B cell (primary cell): ENCODE measurements at regions not wholly inside any gene's neighbourhood (a gene's known extent, or its start where the extent isn't known, plus 50 kb on each side); places are given as distances from the start of the nearest gene placed in this dataset.

ENCODE experiments used
- ATAC-seq: fragments of 200-7000 bp; cut with Tn5 transposase; one replicate; pipeline ENCODE4 v1.10.0; 2021; ENCODE audit warnings: low read depth, mild to moderate bottlenecking, moderate number of reproducible peaks, moderate library complexity
- CTCF ChIA-PET: fragments of 350-600 bp; sonication (Branson Sonifier 250); formaldehyde crosslinking; loops from one replicate; lab custom pipeline; 2021; ENCODE audit warnings: antibody characterized with exemption, inconsistent platforms; lab: Charles Lee
- POLR2A ChIA-PET: fragments of 350-600 bp; sonication (Branson Sonifier 250); formaldehyde crosslinking; loops from one replicate; lab custom pipeline; 2021; ENCODE audit warnings: antibody characterized with exemption; lab: Charles Lee
- DNase-seq: peaks from one replicate; pipeline ENCODE4 v3.0.0; 2013
- H2AFZ ChIP-seq: 2 replicates; pipeline ENCODE4 v1.6.1; 2012; ENCODE audit warnings: mild to moderate bottlenecking, low read depth, low read length; ENCODE audit not compliant: insufficient read depth, poor library complexity, severe bottlenecking
- H3K27ac ChIP-seq, 2 donors: 1 replicate in 1 of 2; 2 replicates in 1 of 2; pipeline ENCODE4 v1.5.1; 2012 to 2013; ENCODE audit warnings: low read length in 2 of 2, mild to moderate bottlenecking in 2 of 2, moderate library complexity in 1 of 2
- H3K27me3 ChIP-seq, 4 experiments: fragments of 200-600 bp in 1 of 4; sonication (generic) in 1 of 4; replicated peaks in 1 of 4; 1 replicate in 2 of 4; 2 replicates in 2 of 4; pipeline versions ENCODE4 v1.6.1 to v1.7.0; 2013 to 2016; ENCODE audit warnings: low read length in 3 of 4, mild to moderate bottlenecking in 2 of 4, mixed read lengths in 1 of 4, moderate library complexity in 1 of 4; ENCODE audit not compliant: insufficient read depth in 4 of 4, control insufficient read depth in 3 of 4; ENCODE audit errors: control extremely low read depth in 1 of 4
- H3K36me3 ChIP-seq, 2 experiments: replicated peaks in 1 of 2; 1 replicate in 1 of 2; 2 replicates in 1 of 2; pipeline versions ENCODE4 v1.6.1 to v1.7.1; 2013; ENCODE audit warnings: low read length in 1 of 2; ENCODE audit not compliant: insufficient read depth in 2 of 2, control insufficient read depth in 1 of 2; ENCODE audit errors: control extremely low read depth in 1 of 2, extremely low read depth in 1 of 2
- H3K4me1 ChIP-seq, 2 donors: fragments of 200-600 bp in 1 of 2; sonication (generic) in 1 of 2; 1 replicate in 1 of 2; 2 replicates in 1 of 2; pipeline versions ENCODE4 v1.5.1 to v1.6.1; 2013 to 2017; ENCODE audit warnings: low read length in 2 of 2; ENCODE audit not compliant: control insufficient read depth in 2 of 2, insufficient read depth in 2 of 2
- H3K4me2 ChIP-seq: replicated peaks from 2 replicates; pipeline ENCODE3; 2012; ENCODE audit warnings: mild to moderate bottlenecking, low read depth, low read length; ENCODE audit not compliant: poor library complexity, severe bottlenecking
- H3K4me3 ChIP-seq, 5 experiments: fragments of 200-600 bp in 1 of 5; sonication (generic) in 1 of 5; 1 replicate in 3 of 5; 2 replicates in 2 of 5; pipeline versions ENCODE4 v1.5.1 to v1.7.0; 2011 to 2016; ENCODE audit warnings: low read length in 4 of 5, mild to moderate bottlenecking in 4 of 5, low read depth in 2 of 5, control low read depth in 1 of 5, moderate library complexity in 1 of 5; ENCODE audit not compliant: insufficient read depth in 1 of 5; ENCODE audit errors: control extremely low read depth in 1 of 5, extremely low read depth in 1 of 5
- H3K79me2 ChIP-seq: fragments of 200-600 bp; sonication (generic); one replicate; pipeline ENCODE4 v1.6.0; 2016; ENCODE audit warnings: low read length; ENCODE audit not compliant: control insufficient read depth, insufficient read depth
- H3K9ac ChIP-seq: fragments of 200-600 bp; sonication (generic); 2 replicates; pipeline ENCODE4 v1.6.1; 2017; ENCODE audit warnings: mild to moderate bottlenecking, low read length, moderate library complexity
- H3K9me3 ChIP-seq, 3 donors: one replicate each; pipeline versions ENCODE4 v1.6.1 to v1.7.1; 2013; ENCODE audit warnings: low read length in 2 of 3; ENCODE audit not compliant: control insufficient read depth in 2 of 3, insufficient read depth in 1 of 3; ENCODE audit errors: control extremely low read depth in 1 of 3
- H4K20me1 ChIP-seq: 2 replicates; pipeline ENCODE4 v1.6.0; 2012; ENCODE audit warnings: mild to moderate bottlenecking, low read length; ENCODE audit not compliant: insufficient read depth, control insufficient read depth, poor library complexity, severe bottlenecking
- H3K27ac Mint-ChIP-seq: one replicate; pipeline ENCODE4 v1.8.0; 2021; ENCODE audit warnings: mixed read lengths
- H3K27me3 Mint-ChIP-seq: one replicate; pipeline ENCODE4 v1.8.0; 2021; ENCODE audit warnings: mixed read lengths
- H3K4me1 Mint-ChIP-seq: one replicate; pipeline ENCODE4 v1.8.0; 2021; ENCODE audit warnings: mixed read lengths
- H3K4me3 Mint-ChIP-seq: one replicate; pipeline ENCODE4 v1.8.0; 2021; ENCODE audit warnings: mixed read lengths
- H3K9me3 Mint-ChIP-seq: one replicate; pipeline ENCODE4 v1.8.0; 2022; ENCODE audit warnings: mixed read lengths; ENCODE audit not compliant: insufficient read depth
- CTCF ChIP-seq: fragments of 200-600 bp; IDR thresholded peaks from one replicate; pipeline ENCODE4 v1.8.0; 2022; ENCODE audit warnings: antibody characterized with exemption, mild to moderate bottlenecking
- EZH2 ChIP-seq: IDR thresholded peaks from 2 replicates; pipeline ENCODE4 v1.6.1; 2012; ENCODE audit warnings: borderline replicate concordance, low read depth, mild to moderate bottlenecking, moderate library complexity, low read length; ENCODE audit not compliant: insufficient read depth, poor library complexity, severe bottlenecking
- WGBS: methylation state at CpG from one replicate; pipeline ENCODE4 v1.1.5; 2013; ENCODE audit warnings: missing lambda C conversion rate; ENCODE audit not compliant: insufficient coverage; 5-methylcytosine and 5-hydroxymethylcytosine counted together
- intact Hi-C: fragments of 100-400 bp; cut with micrococcal nuclease; formaldehyde crosslinking; loops from one replicate; pipeline ENCODE4 v1.10.0; 2022

GRCh38 chr12:25364529-25365339 is 114.0 kb upstream of the KRAS start:
- H3K9ac ChIP-seq = peak overlapping the region; percentile 36
- ChIA-PET CTCF (interaction anchor here (0.7 to 2.3 kb wide), 5 partner anchors 16 to 225 kb away, joined by 4 to 8 read pairs (median 6); no protein-coding TSS in a partner anchor), POLR2A (interaction anchor here (0.6 to 0.9 kb wide), 3 partner anchors 9 to 22 kb away, joined by 3 to 9 read pairs (median 6); no protein-coding TSS in a partner anchor)
- no peaks in the 10 kb centered on the region for H4K20me1 ChIP-seq
- peak; percentile 51 for ATAC-seq
- H3K9me3 ChIP-seq = peaks cover 0 to 5% (median 1%) of the 10 kb centered on the region in 3 donors
- no peaks in the 10 kb centered on the region for H3K27me3 Mint-ChIP-seq
- peak overlapping the region; percentile 21 for H3K4me3 Mint-ChIP-seq
- no peaks in the 10 kb centered on the region for H3K79me2 ChIP-seq
- no peak overlapping the region for H3K27ac ChIP-seq
- H3K27ac Mint-ChIP-seq = no peak overlapping the region
- TF ChIP-seq CTCF (no peak), EZH2 (no peak)
- no peaks in the 10 kb centered on the region for H3K9me3 Mint-ChIP-seq
- WGBS = no CpG with 5 or more reads among the region's 5 CpGs
- peak overlapping the region; percentile 2 for H2AFZ ChIP-seq
- DNase-seq = peak; percentile 17
- peaks cover 13 to 15% of the 10 kb centered on the region in 2 donors for H3K4me1 ChIP-seq
- peaks cover 0 to 5% (median 0%) of the 10 kb centered on the region in 4 experiments for H3K27me3 ChIP-seq
- peaks cover 17% of the 10 kb centered on the region for H3K4me1 Mint-ChIP-seq
- H3K4me2 ChIP-seq = peak overlapping the region; percentile 61
- H3K36me3 ChIP-seq = no peaks in the 10 kb centered on the region
- peak overlapping the region in 2 of 5 experiments; percentile 12 to 17 for H3K4me3 ChIP-seq
- intact Hi-C loops = loop anchor here (2.0 kb wide), 1 partner anchor 32 kb away; no protein-coding TSS in a partner anchor

GRCh38 chr12:25362646-25363045 is 111.9 kb upstream of the KRAS start:
- CTCF ChIA-PET = no interaction called here
- Histone ChIP-seq H3K9me3 (peaks cover 0 to 5% (median 1%) of the 10 kb centered on the region in 3 donors), H3K4me2 (no peak overlapping the region), H3K4me1 (peaks cover 13 to 15% of the 10 kb centered on the region in 2 donors), H3K27ac (no peak overlapping the region), H3K9ac (no peak overlapping the region), H2AFZ (no peak overlapping the region), H3K36me3 (no peaks in the 10 kb centered on the region), H3K4me3 (no peak overlapping the region), H3K27me3 (peaks cover 0 to 5% (median 0%) of the 10 kb centered on the region in 4 experiments), H4K20me1 (no peaks in the 10 kb centered on the region), H3K79me2 (no peaks in the 10 kb centered on the region)
- peaks cover 17% of the 10 kb centered on the region for H3K4me1 Mint-ChIP-seq
- H3K27ac Mint-ChIP-seq = no peak overlapping the region
- intact Hi-C loops = no loop called here
- POLR2A ChIA-PET = interaction anchor here (0.6 kb wide), 1 partner anchor 1865 kb away, joined by 4 read pairs; no protein-coding TSS in a partner anchor
- no peak for DNase-seq
- no peaks in the 10 kb centered on the region for H3K27me3 Mint-ChIP-seq
- WGBS = no CpG with 5 or more reads among the region's 4 CpGs
- no peak overlapping the region for H3K4me3 Mint-ChIP-seq
- H3K9me3 Mint-ChIP-seq = no peaks in the 10 kb centered on the region
- no peak for TF ChIP-seq EZH2
- no peak for TF ChIP-seq CTCF
- ATAC-seq = no peak
